ENCODE measurements at regions not wholly inside any gene's neighbourhood (a gene's known extent, or its start where the extent isn't known, plus 50 kb on each side); places are given as distances from the start of the nearest gene placed in this dataset.

- TF ChIP-seq CTCF (IDR thresholded peaks at IDR 0.05) (no peak), POLR2A (IDR thresholded peaks at IDR 0.05) (no peak)
These were observed 347.3 kb downstream of the AACS start for GRCh38 chr12:125412506-125412905.
